ENCODE measurements at regions not wholly inside any gene's neighbourhood (a gene's known extent, or its start where the extent isn't known, plus 50 kb on each side); places are given as distances from the start of the nearest gene placed in this dataset.

DNA sequence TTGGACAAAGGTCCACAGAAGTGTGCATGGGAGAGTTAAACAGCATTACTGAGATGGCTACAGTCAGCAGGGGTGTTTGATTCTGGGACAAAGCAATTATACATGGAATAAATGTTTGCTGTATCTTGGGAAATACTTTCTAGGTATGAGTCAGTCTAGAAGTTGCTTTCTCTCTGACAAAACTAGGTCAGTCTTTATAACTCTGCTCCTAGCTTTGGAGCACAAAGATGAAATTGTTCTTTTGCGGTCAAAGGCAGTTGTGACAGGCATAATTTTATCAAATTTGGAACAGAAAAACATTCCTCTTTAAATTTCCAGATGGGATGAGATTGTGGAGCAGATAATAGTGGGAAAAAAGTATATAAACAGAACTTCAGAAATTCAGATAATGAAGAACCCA is 1045.4 kb upstream of the MIR17HG start:
- H3K4me3 ChIP-seq = no peak overlapping the region
- no peaks in the 10 kb centered on the region for H3K4me1 ChIP-seq
- H3K27me3 ChIP-seq (ENCODE audit: low read depth) = no peaks in the 10 kb centered on the region
- intact Hi-C loops (cut with micrococcal nuclease) = no loop called here
- TF ChIP-seq, protein P1, sequence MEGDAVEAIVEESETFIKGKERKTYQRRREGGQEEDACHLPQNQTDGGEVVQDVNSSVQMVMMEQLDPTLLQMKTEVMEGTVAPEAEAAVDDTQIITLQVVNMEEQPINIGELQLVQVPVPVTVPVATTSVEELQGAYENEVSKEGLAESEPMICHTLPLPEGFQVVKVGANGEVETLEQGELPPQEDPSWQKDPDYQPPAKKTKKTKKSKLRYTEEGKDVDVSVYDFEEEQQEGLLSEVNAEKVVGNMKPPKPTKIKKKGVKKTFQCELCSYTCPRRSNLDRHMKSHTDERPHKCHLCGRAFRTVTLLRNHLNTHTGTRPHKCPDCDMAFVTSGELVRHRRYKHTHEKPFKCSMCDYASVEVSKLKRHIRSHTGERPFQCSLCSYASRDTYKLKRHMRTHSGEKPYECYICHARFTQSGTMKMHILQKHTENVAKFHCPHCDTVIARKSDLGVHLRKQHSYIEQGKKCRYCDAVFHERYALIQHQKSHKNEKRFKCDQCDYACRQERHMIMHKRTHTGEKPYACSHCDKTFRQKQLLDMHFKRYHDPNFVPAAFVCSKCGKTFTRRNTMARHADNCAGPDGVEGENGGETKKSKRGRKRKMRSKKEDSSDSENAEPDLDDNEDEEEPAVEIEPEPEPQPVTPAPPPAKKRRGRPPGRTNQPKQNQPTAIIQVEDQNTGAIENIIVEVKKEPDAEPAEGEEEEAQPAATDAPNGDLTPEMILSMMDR (IDR thresholded peaks at IDR 0.05; ENCODE audit: borderline replicate concordance) = no peak
- H3K27ac ChIP-seq (replicated peaks) = no peak overlapping the region
- H3K9me3 ChIP-seq (replicated peaks) = no peaks in the 10 kb centered on the region
- no peak for DNase-seq
- H3K36me3 ChIP-seq = no peaks in the 10 kb centered on the region

DNA sequence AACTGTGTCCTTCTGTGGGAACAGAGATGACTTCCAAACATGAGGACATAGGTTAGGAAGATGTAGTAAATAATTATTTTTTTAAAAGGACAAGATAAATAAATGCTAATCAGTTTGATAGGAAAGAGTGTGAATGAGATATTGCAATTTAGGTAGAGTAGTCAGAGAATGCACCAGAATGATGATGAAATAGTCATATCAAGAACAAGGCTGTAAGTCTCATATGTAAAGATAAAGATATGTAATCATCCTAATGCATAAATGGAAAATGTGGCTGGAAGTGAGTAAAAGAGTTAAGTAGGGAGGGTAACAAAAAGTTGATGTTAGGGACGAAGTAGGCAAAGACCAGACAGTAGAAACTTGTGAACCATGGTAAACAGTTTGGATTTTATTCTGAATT is 1041.7 kb upstream of the MIR17HG start:
- H3K4me3 ChIP-seq = no peak overlapping the region
- intact Hi-C loops (cut with micrococcal nuclease) = no loop called here
- no peaks in the 10 kb centered on the region for H3K27me3 ChIP-seq (ENCODE audit: low read depth)
- H3K9me3 ChIP-seq (replicated peaks) = no peaks in the 10 kb centered on the region
- H3K27ac ChIP-seq (replicated peaks) = no peak overlapping the region
- no peak for DNase-seq
- H3K36me3 ChIP-seq = no peaks in the 10 kb centered on the region
- no peaks in the 10 kb centered on the region for H3K4me1 ChIP-seq
- TF ChIP-seq, protein P1 (IDR thresholded peaks at IDR 0.05; ENCODE audit: borderline replicate concordance) = no peak

DNA sequence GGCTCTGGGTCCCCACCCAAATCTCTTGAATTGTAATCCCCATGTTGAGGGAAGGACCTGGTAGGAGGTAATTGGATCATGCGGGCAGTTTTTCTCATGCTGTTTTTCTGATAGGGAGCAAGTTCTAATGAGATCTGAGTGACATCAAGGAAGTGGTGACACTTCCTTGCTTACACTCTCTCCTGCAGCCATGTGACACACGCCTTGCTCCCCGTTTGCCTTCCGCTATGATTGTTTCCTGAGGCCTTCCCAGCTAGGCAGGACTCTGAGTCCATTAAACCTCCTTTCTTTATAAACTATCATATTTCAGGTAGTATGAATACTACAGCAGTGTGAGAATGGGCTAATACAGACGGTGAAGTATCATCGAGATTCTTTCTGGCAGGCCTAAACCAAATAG is 1040.4 kb upstream of the MIR17HG start:
- no peaks in the 10 kb centered on the region for H3K36me3 ChIP-seq
- intact Hi-C loops (cut with micrococcal nuclease) = no loop called here
- no peak overlapping the region for H3K27ac ChIP-seq (replicated peaks)
- TF ChIP-seq, protein P1 (IDR thresholded peaks at IDR 0.05; ENCODE audit: borderline replicate concordance) = no peak
- H3K4me1 ChIP-seq = no peaks in the 10 kb centered on the region
- no peaks in the 10 kb centered on the region for H3K27me3 ChIP-seq (ENCODE audit: low read depth)
- H3K4me3 ChIP-seq = no peak overlapping the region
- H3K9me3 ChIP-seq (replicated peaks) = no peaks in the 10 kb centered on the region
- DNase-seq = no peak

DNA sequence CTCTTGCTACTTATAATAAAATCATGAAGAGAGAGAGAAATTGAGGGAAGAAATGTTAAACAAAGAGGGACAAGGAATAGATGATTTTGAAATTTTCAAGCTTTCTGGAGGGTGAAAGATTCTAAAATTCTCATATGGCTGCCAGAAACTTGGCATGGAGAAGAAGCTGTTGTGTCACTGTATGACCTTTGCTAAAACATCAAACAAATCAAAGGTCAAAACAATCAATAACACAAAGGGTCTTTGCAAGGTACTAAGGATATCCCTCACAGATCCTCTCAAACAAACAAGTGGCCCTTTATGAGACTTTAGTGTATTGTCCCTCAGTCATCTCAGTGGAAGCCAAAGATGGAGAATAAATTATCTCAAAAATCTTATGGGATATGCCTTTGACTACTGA is 1039.2 kb upstream of the MIR17HG start:
- Histone ChIP-seq H3K27me3 (ENCODE audit: low read depth) (no peaks in the 10 kb centered on the region), H3K4me3 (no peak overlapping the region), H3K9me3 (replicated peaks) (no peaks in the 10 kb centered on the region), H3K27ac (replicated peaks) (no peak overlapping the region), H3K36me3 (no peaks in the 10 kb centered on the region), H3K4me1 (no peaks in the 10 kb centered on the region)
- no peak for DNase-seq
- intact Hi-C loops (cut with micrococcal nuclease) = no loop called here
- TF ChIP-seq, protein P1 (IDR thresholded peaks at IDR 0.05; ENCODE audit: borderline replicate concordance) = no peak

DNA sequence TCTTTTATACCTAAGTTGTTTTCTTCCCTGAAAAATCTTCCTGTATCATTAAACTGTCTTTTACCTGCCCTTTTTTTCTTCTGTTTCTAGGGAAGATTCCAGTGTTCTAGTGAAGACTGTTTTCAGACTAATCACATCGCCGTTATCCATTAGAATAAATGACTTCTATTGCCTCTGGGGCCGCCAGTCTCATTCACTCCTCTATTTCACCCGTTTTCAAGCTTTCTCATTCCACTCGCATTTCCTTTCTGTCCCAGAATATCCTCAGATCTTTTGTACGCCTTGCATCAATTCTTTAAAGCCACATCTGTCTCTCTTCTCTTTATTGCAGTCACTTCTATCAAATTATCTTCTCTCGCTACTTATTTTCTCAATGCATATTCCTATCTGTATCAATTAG is 1035.6 kb upstream of the MIR17HG start:
- Histone ChIP-seq H3K27me3 (ENCODE audit: low read depth) (no peaks in the 10 kb centered on the region), H3K4me1 (no peaks in the 10 kb centered on the region), H3K27ac (replicated peaks) (no peak overlapping the region), H3K36me3 (no peaks in the 10 kb centered on the region), H3K4me3 (no peak overlapping the region), H3K9me3 (replicated peaks) (no peaks in the 10 kb centered on the region)
- TF ChIP-seq, protein P1 (IDR thresholded peaks at IDR 0.05; ENCODE audit: borderline replicate concordance) = no peak
- DNase-seq = no peak
- intact Hi-C loops (cut with micrococcal nuclease) = no loop called here

DNA sequence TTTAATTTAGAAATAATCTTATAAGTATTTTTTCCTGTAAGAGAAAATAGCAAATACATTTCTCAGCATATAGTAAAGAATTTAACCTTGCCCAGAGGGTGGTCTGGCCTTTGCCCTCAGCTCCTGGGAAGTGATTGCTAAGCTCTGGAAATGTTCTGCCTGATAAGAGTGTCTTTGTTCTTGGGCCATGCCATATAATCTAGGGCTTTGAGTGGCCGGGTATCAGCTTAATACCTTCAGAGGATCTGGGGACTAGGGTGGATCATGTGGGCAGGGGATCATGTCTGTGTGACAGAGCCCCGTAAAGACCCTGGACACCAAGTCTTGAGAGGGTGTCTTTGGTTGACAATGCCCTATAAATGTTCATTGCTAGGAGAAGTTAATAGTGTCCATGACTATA is 1032.4 kb upstream of the MIR17HG start:
- no peak overlapping the region for H3K4me3 ChIP-seq
- no peak overlapping the region for H3K27ac ChIP-seq (replicated peaks)
- H3K36me3 ChIP-seq = no peaks in the 10 kb centered on the region
- no peaks in the 10 kb centered on the region for H3K27me3 ChIP-seq (ENCODE audit: low read depth)
- TF ChIP-seq, protein P1 (IDR thresholded peaks at IDR 0.05; ENCODE audit: borderline replicate concordance) = no peak
- no peaks in the 10 kb centered on the region for H3K9me3 ChIP-seq (replicated peaks)
- no peaks in the 10 kb centered on the region for H3K4me1 ChIP-seq
- intact Hi-C loops (cut with micrococcal nuclease) = no loop called here
- DNase-seq = no peak

Measured in left ventricle myocardium inferior (tissue), 1 donor.